GM18508 (cell line): ENCODE measurements at regions not wholly inside any gene's neighbourhood (a gene's known extent, or its start where the extent isn't known, plus 50 kb on each side); places are given as distances from the start of the nearest gene placed in this dataset.
"Not testable (repeated sequence)": the region's sequence is repeated elsewhere in the genome, so short reads cannot be mapped to it uniquely, and the experiment has no call there.

Experiments
- ATAC-seq: cut with Tn5 transposase; IDR thresholded peaks from one replicate; pipeline ENCODE4 v1.9.1; 2021; ENCODE audit warnings: moderate number of reproducible peaks; ENCODE audit not compliant: insufficient read depth, unreplicated experiment

- ATAC-seq, result not testable (repeated sequence)
Observed at GRCh38 chr10:76815505-76815904, 822.1 kb downstream of the KCNMA1 start.

- no peak for ATAC-seq
Observed at GRCh38 chr10:76811430-76811829, 826.2 kb downstream of the KCNMA1 start.

- ATAC-seq, result no peak
Observed at GRCh38 chr10:76788452-76788811, 849.2 kb downstream of the KCNMA1 start.

GRCh38 chr10:76787746-76788451 lies 849.7 kb downstream of the KCNMA1 start:
- no peak for ATAC-seq

GRCh38 chr10:76786504-76787072 lies 851.0 kb downstream of the KCNMA1 start:
- no peak for ATAC-seq

- ATAC-seq, result no peak
Observed at GRCh38 chr10:76784076-76784475, 853.5 kb downstream of the KCNMA1 start.

GRCh38 chr10:76779796-76780301 lies 857.8 kb downstream of the KCNMA1 start:
- ATAC-seq, result no peak

- no peak for ATAC-seq
Observed at GRCh38 chr10:76778914-76779795, 858.5 kb downstream of the KCNMA1 start.

- no peak for ATAC-seq
Observed at GRCh38 chr10:76774987-76775603, 862.5 kb downstream of the KCNMA1 start.

GRCh38 chr10:76769582-76769981 lies 868.0 kb downstream of the KCNMA1 start:
- no peak for ATAC-seq

GRCh38 chr10:76769161-76769560 lies 868.4 kb downstream of the KCNMA1 start:
- no peak for ATAC-seq

- ATAC-seq, result no peak
Observed at GRCh38 chr10:76766682-76767081, 870.9 kb downstream of the KCNMA1 start.

GRCh38 chr10:76764921-76765320 lies 872.7 kb downstream of the KCNMA1 start:
- ATAC-seq, result not testable (repeated sequence)

- no peak for ATAC-seq
Observed at GRCh38 chr10:76764177-76764576, 873.4 kb downstream of the KCNMA1 start.

- ATAC-seq, result no peak
Observed at GRCh38 chr10:76763376-76763775, 874.2 kb downstream of the KCNMA1 start.

- ATAC-seq, result no peak
Observed at GRCh38 chr10:76759681-76760080, 877.9 kb downstream of the KCNMA1 start.

- no peak for ATAC-seq
Observed at GRCh38 chr10:76743169-76743568, 894.4 kb downstream of the KCNMA1 start.

GRCh38 chr10:76740514-76740913 lies 897.1 kb downstream of the KCNMA1 start:
- ATAC-seq, result no peak

- no peak for ATAC-seq
Observed at GRCh38 chr10:76738991-76739390, 898.6 kb downstream of the KCNMA1 start.

- ATAC-seq, result no peak
Observed at GRCh38 chr10:76736815-76737618, 900.6 kb downstream of the KCNMA1 start.
